GM18951 (cell line): ENCODE measurements at regions not wholly inside any gene's neighbourhood (a gene's known extent, or its start where the extent isn't known, plus 50 kb on each side); places are given as distances from the start of the nearest gene placed in this dataset.
"Not testable (repeated sequence)": the region's sequence is repeated elsewhere in the genome, so short reads cannot be mapped to it uniquely, and the experiment has no call there.

ENCODE experiments used
- POLR2A ChIP-seq: IDR thresholded peaks from 4 replicates; pipeline ENCODE4 v1.6.1; 2011; ENCODE audit warnings: mild to moderate bottlenecking; ENCODE audit not compliant: insufficient read length, insufficient read depth; ENCODE audit errors: extremely low read depth
- in situ Hi-C: fragments of 300-500 bp; cut with MboI; formaldehyde crosslinking; loops from one replicate; pipeline ENCODE4 v1.12.0; 2022; ENCODE audit warnings: low sequenced_read_pairs, mixed read lengths, inconsistent platforms; ENCODE audit not compliant: unreplicated experiment

GRCh38 chr4:74549936-74550335 is 105.0 kb downstream of the AREG start:
- TF ChIP-seq POLR2A = no peak
- in situ Hi-C loops = loop anchor here (25.0 kb wide), 1 partner anchor 363 kb away; no protein-coding TSS in a partner anchor

GRCh38 chr4:74555231-74555630 is 110.3 kb downstream of the AREG start:
- no peak for TF ChIP-seq POLR2A
- in situ Hi-C loops = no loop called here

DNA sequence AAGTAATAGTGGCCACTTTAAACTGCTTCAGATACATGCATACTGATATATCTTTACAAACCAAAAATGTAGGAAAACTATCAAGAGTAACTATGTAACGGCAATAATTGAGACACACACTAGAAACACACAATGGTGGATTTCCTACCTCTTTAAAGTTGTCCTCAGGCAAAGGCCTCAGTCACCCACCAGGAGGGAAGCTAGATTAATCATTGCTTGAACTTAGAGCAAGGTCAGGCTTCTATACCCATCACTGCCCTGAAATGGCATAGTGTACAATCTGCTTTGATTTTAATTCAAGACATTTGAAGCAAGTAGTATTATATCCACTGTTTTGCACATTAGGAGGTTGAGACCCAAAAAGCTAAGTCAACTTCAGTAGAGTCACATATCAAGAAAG is 110.9 kb downstream of the AREG start:
- TF ChIP-seq POLR2A = no peak
- in situ Hi-C loops = no loop called here

DNA sequence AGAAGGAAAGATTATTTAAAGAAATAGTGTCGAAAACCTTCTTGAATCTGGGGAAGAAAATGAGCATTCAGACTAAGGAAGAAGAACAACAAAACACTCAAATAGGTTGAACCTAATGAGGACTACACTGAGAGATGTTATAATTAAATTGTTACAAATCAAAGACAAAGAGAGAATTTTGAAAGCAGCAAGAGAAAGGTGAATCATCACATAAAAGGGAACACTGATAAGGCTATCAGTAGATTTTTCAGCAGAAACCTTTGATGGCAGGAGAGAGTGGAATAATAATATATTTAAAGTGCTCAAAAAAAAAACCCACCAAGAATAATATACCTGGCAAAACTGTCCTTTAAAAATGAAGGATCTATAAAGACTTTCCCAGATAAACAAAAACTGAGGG is 114.9 kb downstream of the AREG start:
- in situ Hi-C loops = no loop called here
- TF ChIP-seq POLR2A = no peak

GRCh38 chr4:74567981-74568380 is 123.0 kb downstream of the AREG start:
- in situ Hi-C loops = no loop called here
- no peak for TF ChIP-seq POLR2A

DNA sequence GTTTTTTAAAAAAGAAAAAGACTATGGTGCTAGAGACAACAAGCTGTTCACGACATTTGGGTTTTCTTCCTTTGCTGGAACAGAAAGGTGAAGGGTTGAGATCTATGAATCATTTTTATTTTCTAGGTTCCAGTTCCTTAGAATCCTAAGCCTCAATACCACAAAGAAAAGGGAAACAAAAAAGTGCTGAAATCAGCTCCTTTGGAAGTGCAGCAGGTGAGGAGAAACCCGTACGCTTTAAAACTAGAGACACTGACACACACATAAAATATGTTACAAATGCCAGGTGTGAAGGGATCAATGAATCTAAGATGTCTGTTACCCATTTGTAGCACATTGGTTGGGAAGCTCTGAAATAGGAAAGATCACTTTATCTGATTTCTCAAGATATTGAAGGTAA is 125.2 kb downstream of the AREG start:
- in situ Hi-C loops = no loop called here
- TF ChIP-seq POLR2A = no peak

DNA sequence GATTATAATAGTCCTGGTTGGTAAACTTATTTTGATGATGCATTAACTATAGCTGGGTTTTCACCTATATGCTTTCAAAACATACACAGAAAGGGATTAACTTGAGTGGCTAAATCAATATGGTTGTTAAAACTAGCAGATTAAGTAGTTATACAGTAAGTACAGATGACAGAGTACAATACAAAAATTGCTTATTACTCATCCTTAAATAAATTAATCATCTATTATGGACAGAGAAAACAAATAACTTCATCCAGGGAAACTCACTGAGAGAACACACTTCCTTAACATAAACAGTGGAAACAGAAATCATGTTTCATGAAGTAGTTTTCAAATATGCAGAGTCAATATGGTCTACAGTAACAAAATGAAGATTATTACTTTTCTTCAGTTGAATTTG is 133.4 kb downstream of the AREG start:
- no peak for TF ChIP-seq POLR2A
- in situ Hi-C loops = no loop called here

DNA sequence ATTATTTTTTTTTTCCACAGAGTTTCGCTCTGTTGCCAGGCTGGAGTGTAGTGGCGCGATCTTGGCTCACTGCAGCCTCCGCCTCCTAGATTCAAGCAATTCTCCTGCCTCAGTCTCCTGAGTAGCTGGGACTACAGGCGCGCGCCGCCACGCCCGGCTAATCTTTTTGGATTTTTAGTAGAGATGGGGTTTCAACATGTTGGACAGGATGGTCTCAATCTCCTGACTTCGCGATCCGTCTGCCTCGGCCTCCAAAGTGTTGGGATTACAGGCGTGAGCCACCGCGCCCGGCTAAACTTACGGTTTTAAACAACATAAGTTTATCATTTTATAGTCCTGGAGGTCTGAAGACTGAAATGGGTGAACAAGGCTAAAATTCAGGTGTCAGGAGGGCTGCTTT is 133.9 kb downstream of the AREG start:
- in situ Hi-C loops = not testable (repeated sequence)

DNA sequence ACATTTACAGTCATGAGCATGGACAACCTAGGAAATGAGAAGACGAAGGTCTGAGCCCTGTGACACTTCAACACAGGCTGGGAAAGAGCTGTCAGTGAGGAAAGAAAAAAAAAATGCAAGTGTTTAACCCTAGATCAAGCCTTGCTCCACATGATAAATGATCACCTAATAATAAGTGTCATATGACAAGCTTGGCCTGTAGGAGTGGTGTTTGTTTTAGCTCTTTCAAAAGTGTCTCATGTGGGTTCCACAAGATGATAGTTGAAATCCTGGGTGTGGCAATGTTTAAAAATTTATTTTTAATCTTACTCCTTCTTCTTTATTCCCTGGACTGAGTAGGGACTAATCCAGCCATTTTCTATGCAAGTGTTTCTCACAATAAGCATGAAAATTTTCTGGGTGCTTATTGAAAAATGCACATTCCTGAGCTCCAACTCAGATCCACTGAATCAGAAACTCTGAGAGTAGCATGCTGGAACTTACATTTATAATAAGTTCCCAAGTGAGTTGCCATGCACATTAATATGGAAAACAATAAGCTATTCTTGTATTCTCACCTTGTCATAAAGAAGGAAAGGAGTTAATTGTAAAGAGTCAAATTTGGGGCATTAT is 138.3 kb downstream of the AREG start:
- no peak for TF ChIP-seq POLR2A
- in situ Hi-C loops = no loop called here

GRCh38 chr4:74583757-74584156 is 138.8 kb downstream of the AREG start:
- in situ Hi-C loops = no loop called here
- no peak for TF ChIP-seq POLR2A

DNA sequence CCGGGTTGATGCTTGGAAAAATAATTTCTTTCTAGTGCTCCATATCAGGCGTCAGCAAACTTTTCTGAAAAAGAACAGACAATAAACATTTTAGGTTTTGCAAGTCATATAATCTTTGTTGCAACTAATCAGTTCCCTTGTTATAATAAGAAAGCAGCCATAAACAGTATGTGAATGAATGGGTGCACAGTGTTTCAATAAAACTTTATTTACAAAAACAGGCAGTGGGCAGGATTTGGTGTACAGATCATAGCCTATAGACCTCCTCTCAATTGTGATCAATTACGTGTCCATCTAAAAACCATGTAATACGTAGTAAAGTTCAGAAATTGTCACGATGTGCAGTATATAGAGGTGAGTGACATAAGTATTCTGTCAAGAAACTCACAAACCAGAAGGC is 143.4 kb downstream of the AREG start:
- TF ChIP-seq POLR2A = no peak
- in situ Hi-C loops = no loop called here

GRCh38 chr4:74590476-74590875 is 145.5 kb downstream of the AREG start:
- in situ Hi-C loops = no loop called here
- TF ChIP-seq POLR2A = no peak

GRCh38 chr4:74598611-74599325 is 153.8 kb downstream of the AREG start:
- in situ Hi-C loops = no loop called here
- no peak for TF ChIP-seq POLR2A

GRCh38 chr4:74603186-74603585 is 158.2 kb downstream of the AREG start:
- in situ Hi-C loops = no loop called here
- no peak for TF ChIP-seq POLR2A
